ENCODE measurements at regions not wholly inside any gene's neighbourhood (a gene's known extent, or its start where the extent isn't known, plus 50 kb on each side); places are given as distances from the start of the nearest gene placed in this dataset.

DNA sequence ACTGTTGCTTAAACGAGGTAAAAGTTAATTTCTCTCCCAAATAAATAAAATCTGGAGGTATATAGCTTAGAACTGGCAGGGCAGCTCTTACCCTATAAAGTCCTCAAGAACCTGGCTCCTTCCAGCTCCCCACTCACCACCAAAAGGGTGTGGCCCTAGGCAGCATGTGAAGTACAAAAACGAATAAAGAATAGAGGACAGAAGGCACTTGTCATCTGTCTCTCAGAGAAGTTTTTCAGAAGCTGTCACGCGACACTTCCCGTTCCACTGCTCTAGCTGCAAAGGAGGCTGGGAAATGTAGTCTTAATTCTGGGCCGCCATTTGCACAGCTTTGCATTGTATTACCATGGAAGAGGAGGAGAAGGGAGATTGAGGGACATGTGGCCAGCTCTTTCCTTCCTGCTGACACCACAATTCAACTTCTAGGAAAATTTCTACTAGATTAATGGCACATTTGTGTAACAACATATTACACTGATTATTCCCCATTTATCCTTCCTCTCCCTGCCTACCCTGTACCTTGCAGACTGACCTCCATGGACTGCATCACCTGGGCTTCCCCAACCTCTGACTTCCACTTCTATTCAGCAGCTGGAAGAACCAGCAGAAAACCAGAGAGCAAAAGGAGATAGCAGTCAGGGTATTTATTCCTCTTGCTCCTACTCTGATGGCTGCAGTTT, 62.2 kb downstream of the CCDC71L start:
- TF ChIP-seq, protein P1, sequence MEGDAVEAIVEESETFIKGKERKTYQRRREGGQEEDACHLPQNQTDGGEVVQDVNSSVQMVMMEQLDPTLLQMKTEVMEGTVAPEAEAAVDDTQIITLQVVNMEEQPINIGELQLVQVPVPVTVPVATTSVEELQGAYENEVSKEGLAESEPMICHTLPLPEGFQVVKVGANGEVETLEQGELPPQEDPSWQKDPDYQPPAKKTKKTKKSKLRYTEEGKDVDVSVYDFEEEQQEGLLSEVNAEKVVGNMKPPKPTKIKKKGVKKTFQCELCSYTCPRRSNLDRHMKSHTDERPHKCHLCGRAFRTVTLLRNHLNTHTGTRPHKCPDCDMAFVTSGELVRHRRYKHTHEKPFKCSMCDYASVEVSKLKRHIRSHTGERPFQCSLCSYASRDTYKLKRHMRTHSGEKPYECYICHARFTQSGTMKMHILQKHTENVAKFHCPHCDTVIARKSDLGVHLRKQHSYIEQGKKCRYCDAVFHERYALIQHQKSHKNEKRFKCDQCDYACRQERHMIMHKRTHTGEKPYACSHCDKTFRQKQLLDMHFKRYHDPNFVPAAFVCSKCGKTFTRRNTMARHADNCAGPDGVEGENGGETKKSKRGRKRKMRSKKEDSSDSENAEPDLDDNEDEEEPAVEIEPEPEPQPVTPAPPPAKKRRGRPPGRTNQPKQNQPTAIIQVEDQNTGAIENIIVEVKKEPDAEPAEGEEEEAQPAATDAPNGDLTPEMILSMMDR (IDR thresholded peaks at IDR 0.05) = no peak
- TF ChIP-seq EP300 (IDR thresholded peaks at IDR 0.05; ENCODE audit: low read depth) (no peak), POLR2A (IDR thresholded peaks at IDR 0.05) (no peak)
